Left renal pelvis (tissue), 4 donors: ENCODE measurements at regions not wholly inside any gene's neighbourhood (a gene's known extent, or its start where the extent isn't known, plus 50 kb on each side); places are given as distances from the start of the nearest gene placed in this dataset.
"Not testable (repeated sequence)": the region's sequence is repeated elsewhere in the genome, so short reads cannot be mapped to it uniquely, and the experiment has no call there.

Source experiments
- DNase-seq, 4 donors: peaks; one replicate each; pipeline ENCODE4 v3.0.0-alpha.2; 2013; ENCODE audit warnings: low read depth in 4 of 4, low spot score in 3 of 4

- no peak for DNase-seq
These were observed 182.6 kb downstream of the FZD1 start for GRCh38 chr7:91446819-91447218.

- no peak for DNase-seq
These were observed 191.2 kb downstream of the FZD1 start for GRCh38 chr7:91455411-91455810.

GRCh38 chr7:91457208-91457607, 193.0 kb downstream of the FZD1 start:
- DNase-seq, result no peak

- no peak for DNase-seq
These were observed 195.3 kb downstream of the FZD1 start for GRCh38 chr7:91459539-91459938.

- no peak for DNase-seq
These were observed 198.1 kb downstream of the FZD1 start for GRCh38 chr7:91462316-91462715.

GRCh38 chr7:91463330-91463729, 199.1 kb downstream of the FZD1 start:
- no peak for DNase-seq

- DNase-seq, result no peak
These were observed 201.4 kb downstream of the FZD1 start for GRCh38 chr7:91465595-91466061.

- DNase-seq, result no peak
These were observed 204.0 kb downstream of the FZD1 start for GRCh38 chr7:91468256-91468655.

GRCh38 chr7:91473619-91474018, 209.4 kb downstream of the FZD1 start:
- no peak for DNase-seq

- no peak for DNase-seq
These were observed 209.8 kb downstream of the FZD1 start for GRCh38 chr7:91474074-91474473.

GRCh38 chr7:91480470-91480869, 216.2 kb downstream of the FZD1 start:
- DNase-seq, result not testable (repeated sequence)

- DNase-seq, result no peak
These were observed 227.6 kb downstream of the FZD1 start for GRCh38 chr7:91491868-91492267.

GRCh38 chr7:91492317-91492716, 228.1 kb downstream of the FZD1 start:
- DNase-seq, result no peak

GRCh38 chr7:91492773-91493172, 228.5 kb downstream of the FZD1 start:
- no peak for DNase-seq

GRCh38 chr7:91494450-91494849, 230.2 kb downstream of the FZD1 start:
- DNase-seq, result no peak

- no peak for DNase-seq
These were observed 232.1 kb downstream of the FZD1 start for GRCh38 chr7:91496251-91496820.

GRCh38 chr7:91497277-91497676, 233.0 kb downstream of the FZD1 start:
- not testable (repeated sequence) for DNase-seq

- no peak for DNase-seq
These were observed 239.8 kb downstream of the FZD1 start for GRCh38 chr7:91503934-91504555.

GRCh38 chr7:91504919-91505318, 240.7 kb downstream of the FZD1 start:
- no peak for DNase-seq

- not testable (repeated sequence) for DNase-seq
These were observed 242.7 kb downstream of the FZD1 start for GRCh38 chr7:91506966-91507365.

GRCh38 chr7:91511861-91512260, 247.6 kb downstream of the FZD1 start:
- DNase-seq, result not testable (repeated sequence)

- DNase-seq, result no peak
These were observed 248.7 kb downstream of the FZD1 start for GRCh38 chr7:91512958-91513357.

- no peak for DNase-seq
These were observed 250.4 kb downstream of the FZD1 start for GRCh38 chr7:91514591-91514990.
